ENCODE measurements at regions not wholly inside any gene's neighbourhood (a gene's known extent, or its start where the extent isn't known, plus 50 kb on each side); places are given as distances from the start of the nearest gene placed in this dataset.

- TF ChIP-seq GATA2 (IDR thresholded peaks at IDR 0.05; ENCODE audit: low read depth, low read length): no peak
- no peak for TF ChIP-seq GATA3 (IDR thresholded peaks at IDR 0.05; ENCODE audit: low read depth, low read length)
Measured at GRCh38 chr18:6537475-6537874, 122.8 kb upstream of the L3MBTL4 start.
